DMS 273 (cell line): ENCODE measurements at regions not wholly inside any gene's neighbourhood (a gene's known extent, or its start where the extent isn't known, plus 50 kb on each side); places are given as distances from the start of the nearest gene placed in this dataset.

Source experiments
- DNase-seq: peaks from one replicate; lab custom pipeline; 2025; ENCODE audit not compliant: unreplicated experiment; lab: John Stamatoyannopoulos, UW

DNA sequence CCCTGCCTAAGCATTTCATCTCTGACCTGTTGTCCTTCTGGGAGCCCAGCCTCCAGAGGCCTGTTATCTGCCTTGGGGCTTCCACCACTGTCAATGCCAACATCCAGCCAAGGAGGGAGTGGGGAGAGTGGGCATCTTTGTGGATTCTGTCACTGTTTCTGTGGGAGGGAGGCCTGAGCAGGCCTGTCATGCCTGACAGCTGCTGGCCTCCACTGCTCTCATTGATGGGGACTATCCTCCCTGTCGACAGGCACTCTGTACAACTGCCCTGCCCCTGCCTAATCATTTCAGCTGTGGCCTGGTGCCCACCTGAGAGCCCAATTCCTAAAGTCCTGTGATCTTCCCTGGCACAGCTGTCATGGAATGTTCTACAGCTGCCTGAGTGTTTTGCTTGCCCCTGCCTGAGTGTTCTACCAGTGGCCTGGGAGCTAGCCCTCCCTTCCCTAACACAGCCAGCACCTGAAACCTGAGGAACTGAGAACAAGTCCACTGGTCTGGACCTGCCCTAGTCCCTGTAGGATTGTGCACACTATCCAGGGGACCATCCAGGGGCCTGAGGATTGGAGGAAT, 145.3 kb downstream of the FAM83B start:
- no peak for DNase-seq

GRCh38 chr6:54992789-54993188, 146.2 kb downstream of the FAM83B start:
- peak; percentile 43 for DNase-seq

DNA sequence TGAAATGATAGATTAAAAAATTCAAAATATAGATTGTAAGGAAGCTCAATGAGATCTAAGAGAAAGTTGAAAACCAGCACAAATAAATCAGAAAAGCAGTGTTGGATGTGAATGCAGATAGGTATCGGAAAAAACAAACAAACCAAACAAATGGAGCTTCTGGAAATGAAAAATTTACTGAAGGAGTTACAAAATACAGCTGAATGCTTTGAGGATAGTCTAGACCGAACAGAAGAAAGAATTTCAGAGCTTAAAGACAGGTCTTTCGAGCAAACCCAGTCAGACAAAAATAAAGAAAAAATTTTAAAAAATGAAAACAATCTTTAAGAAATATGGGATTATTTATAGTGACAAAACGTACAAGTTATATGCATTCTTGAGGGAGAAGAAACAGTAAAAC, 146.7 kb downstream of the FAM83B start:
- DNase-seq: no peak

DNA sequence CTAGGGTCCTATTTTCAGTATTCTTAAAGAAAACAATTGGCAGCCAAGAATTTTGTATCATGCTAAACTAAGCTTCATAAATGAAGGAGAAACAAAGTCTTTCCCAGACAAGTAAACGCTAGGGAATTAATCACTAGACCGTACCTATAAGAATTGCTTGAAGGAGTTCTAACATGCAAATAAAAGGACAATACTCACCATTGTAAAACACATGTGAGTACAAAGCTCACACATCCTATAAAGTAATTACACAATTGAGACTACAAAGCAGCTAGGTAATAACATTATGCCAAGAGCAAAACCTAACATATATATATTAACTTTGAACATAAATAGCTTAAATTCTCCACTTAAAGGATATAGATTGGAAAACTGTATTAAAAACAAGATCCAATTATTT, 147.4 kb downstream of the FAM83B start:
- no peak for DNase-seq

DNA sequence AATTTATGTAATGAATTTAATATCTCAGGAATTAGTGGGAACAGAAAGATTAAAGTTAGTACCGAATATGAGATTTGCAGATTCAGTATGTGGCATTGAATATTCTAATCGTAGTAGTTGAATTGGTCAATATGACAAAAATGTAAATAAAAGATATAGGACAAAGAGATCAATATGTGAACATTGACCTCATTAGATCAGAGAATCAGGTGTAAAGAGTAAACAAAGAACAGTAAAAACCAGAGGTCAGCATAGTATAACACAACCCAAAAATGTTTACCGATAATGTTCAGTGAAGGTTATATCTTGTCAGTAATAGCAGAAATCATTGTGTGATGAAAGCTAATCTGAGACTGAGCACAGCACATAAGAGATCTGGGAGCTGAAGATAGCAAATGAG, 152.0 kb downstream of the FAM83B start:
- no peak for DNase-seq

- DNase-seq: no peak
Measured at GRCh38 chr6:55003719-55004430, 157.3 kb downstream of the FAM83B start.

GRCh38 chr6:55009131-55009530, 162.6 kb downstream of the FAM83B start:
- DNase-seq: no peak

- no peak for DNase-seq
Measured at GRCh38 chr6:55011034-55011433, 163.3 kb upstream of the HCRTR2 start.

DNA sequence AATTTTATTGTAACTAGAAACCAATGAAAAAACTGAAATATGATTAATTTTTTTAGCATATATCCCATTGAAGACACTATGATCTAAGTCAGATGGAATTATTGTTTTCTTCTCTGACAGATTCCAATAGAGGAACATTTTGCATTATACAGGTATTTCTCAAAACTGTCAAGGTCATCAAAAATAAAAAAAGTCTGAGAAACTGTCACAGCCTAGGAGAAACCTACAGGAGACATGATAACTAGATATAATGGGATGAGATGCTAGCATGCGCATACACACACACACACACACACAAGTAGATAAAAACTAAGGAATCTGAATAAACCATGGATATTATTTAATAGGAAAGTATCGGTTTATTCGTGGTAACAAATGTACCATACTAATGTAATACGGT, 161.9 kb upstream of the HCRTR2 start:
- DNase-seq: no peak

DNA sequence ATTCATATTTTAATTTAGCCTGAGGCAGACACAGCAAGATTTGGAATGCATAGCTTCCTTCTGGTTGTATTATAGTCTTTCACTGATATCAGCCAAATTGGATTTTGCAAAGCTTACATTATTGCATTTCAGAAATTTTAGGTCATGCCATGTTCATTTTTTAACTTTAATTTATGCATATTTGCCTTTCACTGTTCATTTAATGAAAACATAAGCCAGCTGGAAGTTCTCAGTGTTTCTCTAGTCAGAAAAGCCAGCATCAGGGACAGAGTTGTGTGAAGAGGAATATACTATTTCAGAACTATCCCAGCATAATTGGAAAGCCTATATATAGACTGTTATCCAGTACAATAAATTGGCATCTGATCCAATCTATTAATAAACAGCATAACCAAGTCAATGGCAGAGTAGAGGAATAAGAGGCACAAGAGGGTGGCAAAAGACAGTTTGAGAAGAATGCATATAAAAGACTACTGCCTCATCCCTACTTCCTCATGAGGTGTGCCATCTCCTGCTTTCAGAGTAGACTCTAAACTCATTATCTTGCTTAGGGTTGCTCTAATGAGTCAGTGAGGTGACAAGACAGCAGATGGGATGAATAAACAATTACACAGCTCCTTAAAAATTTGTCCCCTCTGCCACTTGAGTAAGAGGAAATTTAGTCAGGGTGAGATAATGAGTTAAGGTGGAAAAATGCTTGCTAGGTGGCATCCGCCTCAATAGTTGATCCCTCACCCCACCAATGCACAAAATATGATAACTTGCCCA, 159.8 kb upstream of the HCRTR2 start:
- peak; percentile 10 for DNase-seq

GRCh38 chr6:55016261-55016660, 158.1 kb upstream of the HCRTR2 start:
- DNase-seq: no peak

DNA sequence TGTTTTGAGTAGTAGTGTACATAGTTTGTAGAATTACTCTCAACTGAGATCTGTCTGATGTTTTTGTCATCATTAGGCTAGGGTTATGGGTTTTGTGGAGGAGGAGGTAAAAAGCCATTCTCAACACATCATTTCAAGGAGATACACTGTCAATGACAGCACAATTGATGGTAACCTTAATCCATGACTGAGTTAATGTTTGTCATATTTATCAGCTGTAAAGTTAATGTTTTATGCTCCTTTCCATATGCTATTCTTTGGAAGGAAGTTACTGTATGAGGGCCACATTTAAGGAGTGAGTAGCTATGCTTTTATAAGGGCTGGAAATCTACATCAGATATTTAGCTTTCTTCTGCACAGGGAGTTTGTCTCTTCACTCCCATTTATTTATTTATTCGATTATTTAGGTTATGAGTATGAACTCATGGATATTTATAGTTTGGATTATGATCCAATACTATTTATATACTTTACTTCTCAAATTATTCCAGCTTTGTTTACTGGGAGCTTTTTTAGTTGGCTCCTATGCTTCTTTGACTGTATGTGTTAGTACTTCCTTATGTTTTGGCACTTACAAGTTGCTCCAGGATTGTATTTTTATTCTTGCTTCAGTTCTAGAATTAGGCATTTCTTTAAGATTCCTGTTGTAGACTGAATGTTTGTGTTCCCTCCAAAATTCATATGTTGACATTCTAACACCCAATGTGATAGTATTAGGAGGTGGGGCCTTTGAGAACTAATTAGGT, 156.6 kb upstream of the HCRTR2 start:
- DNase-seq: no peak

GRCh38 chr6:55019591-55019990, 154.7 kb upstream of the HCRTR2 start:
- DNase-seq: no peak

- no peak for DNase-seq
Measured at GRCh38 chr6:55023230-55023629, 151.1 kb upstream of the HCRTR2 start.

- no peak for DNase-seq
Measured at GRCh38 chr6:55033016-55033546, 141.2 kb upstream of the HCRTR2 start.

DNA sequence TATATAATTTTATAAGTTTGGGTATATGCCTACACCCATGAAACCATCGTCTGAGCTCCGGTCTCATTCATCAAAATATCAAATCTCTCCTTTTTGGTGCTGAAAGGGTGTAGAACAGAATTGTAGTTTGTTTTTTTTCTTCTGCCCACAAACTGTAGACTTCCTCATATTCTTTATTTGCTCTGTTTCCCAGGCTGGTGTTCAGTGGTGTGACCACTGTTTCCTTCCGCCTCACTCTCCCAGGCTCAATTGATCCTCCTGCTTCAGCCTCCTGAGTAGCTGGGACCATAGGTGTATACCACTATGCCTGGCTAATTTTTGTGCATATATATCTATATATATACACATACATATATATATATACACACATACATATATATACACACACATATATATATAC, 139.6 kb upstream of the HCRTR2 start:
- no peak for DNase-seq

GRCh38 chr6:55040102-55040848, 134.0 kb upstream of the HCRTR2 start:
- no peak for DNase-seq

- DNase-seq: peak; percentile 46
Measured at GRCh38 chr6:55046869-55047422, 127.4 kb upstream of the HCRTR2 start.

GRCh38 chr6:55047451-55048044, 126.8 kb upstream of the HCRTR2 start:
- no peak for DNase-seq

DNA sequence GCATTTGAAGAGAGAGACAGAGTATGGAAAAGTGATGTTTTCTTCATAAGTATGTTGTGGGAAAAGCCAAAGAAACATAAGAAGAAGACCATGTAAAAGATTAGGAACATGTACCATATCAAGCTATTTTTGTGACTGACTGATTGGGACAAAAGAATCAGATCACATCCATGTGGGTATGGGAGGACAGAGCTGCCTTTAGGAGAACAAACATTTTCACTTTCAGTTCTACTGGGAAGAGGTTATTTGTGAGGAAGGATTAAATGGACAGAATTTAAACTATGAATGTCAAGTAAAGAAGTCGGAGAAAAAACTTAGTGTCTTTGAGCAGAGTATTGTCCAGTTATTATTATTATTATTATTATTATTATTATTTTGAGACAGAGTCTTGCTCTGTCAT, 124.4 kb upstream of the HCRTR2 start:
- DNase-seq: no peak
